PC-9 (cell line): ENCODE measurements at regions not wholly inside any gene's neighbourhood (a gene's known extent, or its start where the extent isn't known, plus 50 kb on each side); places are given as distances from the start of the nearest gene placed in this dataset.

Experiments used
- BruUV-seq: library from RNA; stranded (reverse); fragments of 400-500 nt; replicated peaks from 2 replicates; lab custom pipeline; 2021; lab: Mats Ljungman, UMichigan
- CTCF ChIA-PET: fragments of 300-600 bp; sonication (Branson Sonifier 250); formaldehyde crosslinking; loops from one replicate; lab custom pipeline; 2022; ENCODE audit warnings: antibody characterized with exemption; lab: Charles Lee
- POLR2A ChIA-PET: fragments of 300-600 bp; sonication (Branson Sonifier 250); formaldehyde crosslinking; loops from one replicate; lab custom pipeline; 2022; ENCODE audit warnings: antibody characterized with exemption; ENCODE audit not compliant: unreplicated experiment; lab: Charles Lee
- DNase-seq, 2 experiments: peaks; one replicate each; pipeline versions ENCODE4 v3.0.0 to v3.0.0-alpha.2; 2015 to 2022; ENCODE audit warnings: mixed read lengths in 1 of 2
- H2AFZ ChIP-seq: fragments of 200-600 bp; sonication (generic); 2 replicates; pipeline ENCODE4 v1.8.1; 2017; ENCODE audit warnings: antibody characterized with exemption
- H3F3A ChIP-seq: fragments of 200-600 bp; sonication (generic); 2 replicates; pipeline ENCODE4 v1.8.1; 2017; ENCODE audit warnings: antibody characterized with exemption, mild to moderate bottlenecking, low read depth; ENCODE audit not compliant: insufficient read depth
- H3K27ac ChIP-seq: fragments of 200-600 bp; sonication (generic); 2 replicates; pipeline ENCODE4 v1.6.1; 2016; ENCODE audit warnings: mixed run types
- H3K27me3 ChIP-seq: fragments of 200-600 bp; sonication (generic); 2 replicates; pipeline ENCODE4 v1.6.1; 2016; ENCODE audit warnings: low read depth, mixed run types; ENCODE audit not compliant: insufficient read depth
- H3K36me3 ChIP-seq: fragments of 200-600 bp; sonication (generic); 2 replicates; pipeline ENCODE4 v1.6.1; 2016; ENCODE audit warnings: low read depth, mixed run types
- H3K4me1 ChIP-seq: fragments of 200-600 bp; sonication (generic); replicated peaks from 2 replicates; pipeline ENCODE4 v1.6.1; 2016; ENCODE audit warnings: mixed run types; ENCODE audit not compliant: insufficient read depth
- H3K4me2 ChIP-seq: fragments of 200-600 bp; sonication (generic); 2 replicates; pipeline ENCODE4 v1.6.1; 2017; ENCODE audit warnings: mixed run types
- H3K4me3 ChIP-seq: fragments of 200-600 bp; sonication (generic); 2 replicates; pipeline ENCODE4 v1.6.1; 2016; ENCODE audit warnings: mixed run types
- H3K79me2 ChIP-seq: fragments of 200-600 bp; sonication (generic); 2 replicates; pipeline ENCODE4 v1.6.1; 2017; ENCODE audit warnings: low read depth, mixed run types
- H3K9me2 ChIP-seq: fragments of 200-600 bp; sonication (generic); 2 replicates; pipeline ENCODE4 v1.8.1; 2017; ENCODE audit warnings: mild to moderate bottlenecking; ENCODE audit not compliant: insufficient read depth
- H3K9me3 ChIP-seq: fragments of 200-600 bp; sonication (generic); 2 replicates; pipeline ENCODE4 v1.8.1; 2016; ENCODE audit warnings: low read depth; ENCODE audit not compliant: insufficient read depth
- H4K20me1 ChIP-seq: fragments of 200-600 bp; sonication (generic); 2 replicates; pipeline ENCODE4 v1.8.1; 2017; ENCODE audit not compliant: insufficient read depth
- CTCF ChIP-seq: fragments of 200-600 bp; sonication (generic); conservative IDR thresholded peaks from 2 replicates; pipeline ENCODE4 v1.6.1; 2017; ENCODE audit warnings: mixed run types, antibody characterized with exemption, mild to moderate bottlenecking, moderate library complexity
- EZH2 ChIP-seq: fragments of 200-600 bp; sonication (generic); IDR thresholded peaks from 2 replicates; pipeline ENCODE4 v1.8.0; 2017; ENCODE audit warnings: antibody characterized with exemption, low read depth
- intact Hi-C: fragments of 100-400 bp; cut with micrococcal nuclease; formaldehyde crosslinking; loops from one replicate; pipeline ENCODE4 v1.10.0; 2022; ENCODE audit not compliant: unreplicated experiment

GRCh38 chr11:28757725-28758515, 649.7 kb downstream of the METTL15 start:
- peaks cover 28% of the 10 kb centered on the region for H3K4me1 ChIP-seq
- POLR2A ChIA-PET, result interaction anchor here (0.6 to 0.9 kb wide), 8 partner anchors 77 to 1369 kb away, joined by 3 to 7 read pairs (median 4); partner anchors contain the start of gene BDNF
- H2AFZ ChIP-seq, result no peak overlapping the region
- no peak for TF ChIP-seq EZH2
- TF ChIP-seq CTCF, result no peak
- H3K27me3 ChIP-seq, result no peaks in the 10 kb centered on the region
- H3K9me3 ChIP-seq, result no peaks in the 10 kb centered on the region
- H3K9me2 ChIP-seq, result no peaks in the 10 kb centered on the region
- peak overlapping the region; percentile 26; the same call in 1 of the 2 replicates for H3K27ac ChIP-seq
- H4K20me1 ChIP-seq, result no peaks in the 10 kb centered on the region
- intact Hi-C loops, result loop anchor here (1.0 to 5.0 kb wide), 9 partner anchors 78 to 649 kb away; partner anchors contain the start of genes KIF18A and METTL15
- no peaks in the 10 kb centered on the region for H3K79me2 ChIP-seq
- no peak overlapping the region for H3K4me3 ChIP-seq
- no TSS peak for BruUV-seq
- CTCF ChIA-PET, result interaction anchor here (0.6 to 0.7 kb wide), 2 partner anchors 22 to 76 kb away, joined by 3 to 10 read pairs; no protein-coding TSS in a partner anchor
- H3K36me3 ChIP-seq, result no peaks in the 10 kb centered on the region
- DNase-seq, result peak; percentile 26 to 50
- H3K4me2 ChIP-seq, result 0 out of 2 replicates have a peak overlapping the region, but pooled peaks have one; percentile 25
- no peaks in the 10 kb centered on the region for H3F3A ChIP-seq

- H3K9me3 ChIP-seq, result no peaks in the 10 kb centered on the region
- ChIA-PET CTCF (interaction anchor here (0.7 kb wide), 1 partner anchor 77 kb away, joined by 3 read pairs; no protein-coding TSS in a partner anchor), POLR2A (interaction anchor here (0.6 to 0.9 kb wide), 4 partner anchors 79 to 1368 kb away, joined by 3 to 5 read pairs (median 4); no protein-coding TSS in a partner anchor)
- H3K4me2 ChIP-seq, result peak overlapping the region; percentile 25
- DNase-seq, result peak; percentile 33 to 49
- BruUV-seq, result no TSS peak
- H3K27ac ChIP-seq, result peak overlapping the region; percentile 37; the same call in 1 of the 2 replicates
- intact Hi-C loops, result loop anchor here (1.0 to 5.0 kb wide), 5 partner anchors 79 to 415 kb away; no protein-coding TSS in a partner anchor
- no peak overlapping the region for H2AFZ ChIP-seq
- no peaks in the 10 kb centered on the region for H3K36me3 ChIP-seq
- no peaks in the 10 kb centered on the region for H4K20me1 ChIP-seq
- peak overlapping the region; percentile 15; the same call in 1 of the 2 replicates for H3K4me3 ChIP-seq
- no peaks in the 10 kb centered on the region for H3F3A ChIP-seq
- H3K4me1 ChIP-seq, result peaks cover 28% of the 10 kb centered on the region
- no peaks in the 10 kb centered on the region for H3K27me3 ChIP-seq
- no peak for TF ChIP-seq CTCF
- H3K79me2 ChIP-seq, result no peaks in the 10 kb centered on the region
- no peaks in the 10 kb centered on the region for H3K9me2 ChIP-seq
These were observed 648.8 kb downstream of the METTL15 start for GRCh38 chr11:28756977-28757376.

DNA sequence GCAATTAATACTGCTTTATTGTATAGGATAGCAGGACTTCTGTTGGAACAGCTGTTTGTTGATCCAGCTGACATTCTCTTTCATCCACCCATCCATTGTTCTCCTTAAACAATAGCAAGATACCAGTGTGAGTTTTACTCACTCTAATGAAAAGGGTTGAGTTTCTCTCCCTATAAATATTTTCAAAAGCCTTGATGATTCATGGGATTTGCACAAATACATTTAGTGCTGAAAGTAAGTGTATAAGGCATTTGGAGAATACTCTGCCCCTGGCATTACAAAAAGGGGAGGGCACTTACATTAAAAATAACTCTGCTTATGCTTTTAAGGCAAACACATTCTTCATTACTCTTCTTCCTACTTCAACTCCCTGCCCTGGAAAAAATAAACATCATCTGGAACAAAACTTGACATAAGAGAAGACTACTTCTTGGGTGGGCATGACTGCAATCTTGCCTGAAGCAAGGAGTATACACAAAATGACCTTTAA, 634.9 kb downstream of the METTL15 start:
- H3K4me1 ChIP-seq, result peaks cover 9% of the 10 kb centered on the region
- H2AFZ ChIP-seq, result no peak overlapping the region
- H3F3A ChIP-seq, result no peaks in the 10 kb centered on the region
- intact Hi-C loops, result no loop called here
- H3K9me3 ChIP-seq, result no peaks in the 10 kb centered on the region
- no peaks in the 10 kb centered on the region for H3K79me2 ChIP-seq
- no peaks in the 10 kb centered on the region for H4K20me1 ChIP-seq
- no peaks in the 10 kb centered on the region for H3K36me3 ChIP-seq
- H3K9me2 ChIP-seq, result no peaks in the 10 kb centered on the region
- no peak overlapping the region for H3K4me2 ChIP-seq
- no peak for TF ChIP-seq CTCF
- BruUV-seq, result no TSS peak
- H3K27me3 ChIP-seq, result no peaks in the 10 kb centered on the region
- CTCF ChIA-PET, result no interaction called here
- H3K27ac ChIP-seq, result no peak overlapping the region
- no peak overlapping the region for H3K4me3 ChIP-seq
- POLR2A ChIA-PET, result no interaction called here
- DNase-seq, result no peak
